Nephron (organoid): ENCODE measurements at regions not wholly inside any gene's neighbourhood (a gene's known extent, or its start where the extent isn't known, plus 50 kb on each side); places are given as distances from the start of the nearest gene placed in this dataset.
A peak's percentile ranks its signal among the peaks of the same experiment; 100 is the strongest.
"Not testable (repeated sequence)": the region's sequence is repeated elsewhere in the genome, so short reads cannot be mapped to it uniquely, and the experiment has no call there.

Source experiments
- H3K27ac Mint-ChIP-seq, 3 experiments: 2 replicates each; pipeline ENCODE4 v1.8.0; 2020; ENCODE audit warnings: mixed read lengths in 3 of 3, mild to moderate bottlenecking in 2 of 3, moderate library complexity in 1 of 3
- H3K27me3 Mint-ChIP-seq: 2 replicates; pipeline ENCODE4 v1.8.0; 2021; ENCODE audit warnings: low read depth, mild to moderate bottlenecking, moderate library complexity, mixed read lengths
- H3K36me3 Mint-ChIP-seq: 2 replicates; pipeline ENCODE4 v1.8.0; 2020; ENCODE audit warnings: low read depth, mixed read lengths
- H3K4me1 Mint-ChIP-seq: 2 replicates; pipeline ENCODE4 v1.8.0; 2020; ENCODE audit warnings: mixed read lengths
- H3K4me3 Mint-ChIP-seq, 3 experiments: 2 replicates each; pipeline ENCODE4 v1.8.0; 2020; ENCODE audit warnings: mild to moderate bottlenecking in 3 of 3, mixed read lengths in 3 of 3, moderate library complexity in 2 of 3
- H3K9me3 Mint-ChIP-seq: 2 replicates; pipeline ENCODE4 v1.8.0; 2020; ENCODE audit warnings: mixed read lengths
- TF ChIP-seq, protein P1 (sequence below), 3 experiments: fragments of 200-600 bp; sonication (generic); IDR thresholded peaks; one replicate each; pipeline ENCODE4 v1.5.0; 2021; ENCODE audit warnings: antibody characterized with exemption in 3 of 3; ENCODE audit not compliant: unreplicated experiment in 3 of 3

DNA sequence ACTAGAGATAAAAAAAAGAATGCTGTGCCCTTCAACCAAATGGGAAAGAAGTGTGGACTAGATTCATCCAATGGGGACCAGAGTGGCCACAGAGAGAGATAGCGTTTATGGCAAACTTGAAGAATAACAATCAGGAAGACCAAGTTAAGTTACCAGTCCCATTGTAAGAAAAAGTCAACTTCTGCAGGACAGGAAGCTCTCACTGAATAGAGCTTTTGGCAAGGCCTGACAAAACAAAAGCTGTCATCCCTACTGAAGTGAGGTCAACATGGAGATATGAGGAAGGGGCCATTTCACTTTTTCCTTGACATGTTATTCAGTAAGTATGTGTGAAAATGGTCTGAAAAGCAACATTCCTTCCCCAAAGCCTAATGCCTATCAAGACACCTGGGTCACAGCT, 111.8 kb upstream of the KLHL13 start:
- no peaks in the 10 kb centered on the region for H3K36me3 Mint-ChIP-seq
- peak overlapping the region in 2 of 3 experiments; percentile 48 to 81 for H3K27ac Mint-ChIP-seq
- H3K4me1 Mint-ChIP-seq, result peaks cover 39% of the 10 kb centered on the region
- TF ChIP-seq, protein P1, sequence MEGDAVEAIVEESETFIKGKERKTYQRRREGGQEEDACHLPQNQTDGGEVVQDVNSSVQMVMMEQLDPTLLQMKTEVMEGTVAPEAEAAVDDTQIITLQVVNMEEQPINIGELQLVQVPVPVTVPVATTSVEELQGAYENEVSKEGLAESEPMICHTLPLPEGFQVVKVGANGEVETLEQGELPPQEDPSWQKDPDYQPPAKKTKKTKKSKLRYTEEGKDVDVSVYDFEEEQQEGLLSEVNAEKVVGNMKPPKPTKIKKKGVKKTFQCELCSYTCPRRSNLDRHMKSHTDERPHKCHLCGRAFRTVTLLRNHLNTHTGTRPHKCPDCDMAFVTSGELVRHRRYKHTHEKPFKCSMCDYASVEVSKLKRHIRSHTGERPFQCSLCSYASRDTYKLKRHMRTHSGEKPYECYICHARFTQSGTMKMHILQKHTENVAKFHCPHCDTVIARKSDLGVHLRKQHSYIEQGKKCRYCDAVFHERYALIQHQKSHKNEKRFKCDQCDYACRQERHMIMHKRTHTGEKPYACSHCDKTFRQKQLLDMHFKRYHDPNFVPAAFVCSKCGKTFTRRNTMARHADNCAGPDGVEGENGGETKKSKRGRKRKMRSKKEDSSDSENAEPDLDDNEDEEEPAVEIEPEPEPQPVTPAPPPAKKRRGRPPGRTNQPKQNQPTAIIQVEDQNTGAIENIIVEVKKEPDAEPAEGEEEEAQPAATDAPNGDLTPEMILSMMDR (IDR thresholded peaks at IDR 0.05; ENCODE audit: unreplicated experiment in 3 of 3), result no peak
- no peak overlapping the region for H3K4me3 Mint-ChIP-seq
- H3K27me3 Mint-ChIP-seq, result no peaks in the 10 kb centered on the region
- no peaks in the 10 kb centered on the region for H3K9me3 Mint-ChIP-seq

DNA sequence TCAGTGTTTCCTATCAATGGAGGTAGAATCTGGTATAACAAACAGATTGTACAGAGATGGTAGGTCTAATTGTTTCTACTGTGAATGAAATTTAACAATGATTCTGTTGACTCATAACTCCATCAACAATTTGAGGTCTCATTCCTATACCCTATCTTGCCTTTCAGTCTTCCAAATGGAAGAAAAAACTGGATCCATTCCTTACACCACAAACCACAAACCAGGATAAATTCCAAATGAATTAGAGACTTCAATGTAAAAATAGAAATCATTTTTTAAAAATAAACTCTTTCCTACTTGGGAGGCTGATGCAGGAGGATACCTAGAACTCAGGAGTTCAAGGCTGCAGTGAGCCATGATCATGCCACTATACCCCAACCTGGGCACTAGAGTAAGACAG, 114.4 kb upstream of the WDR44 start:
- Mint-ChIP-seq H3K4me1 (peaks cover 18% of the 10 kb centered on the region), H3K4me3 (no peak overlapping the region), H3K9me3 (peaks cover 12% of the 10 kb centered on the region), H3K27ac (no peak overlapping the region), H3K27me3 (no peaks in the 10 kb centered on the region), H3K36me3 (no peaks in the 10 kb centered on the region)
- TF ChIP-seq, protein P1 (IDR thresholded peaks at IDR 0.05; ENCODE audit: unreplicated experiment in 3 of 3), result no peak

DNA sequence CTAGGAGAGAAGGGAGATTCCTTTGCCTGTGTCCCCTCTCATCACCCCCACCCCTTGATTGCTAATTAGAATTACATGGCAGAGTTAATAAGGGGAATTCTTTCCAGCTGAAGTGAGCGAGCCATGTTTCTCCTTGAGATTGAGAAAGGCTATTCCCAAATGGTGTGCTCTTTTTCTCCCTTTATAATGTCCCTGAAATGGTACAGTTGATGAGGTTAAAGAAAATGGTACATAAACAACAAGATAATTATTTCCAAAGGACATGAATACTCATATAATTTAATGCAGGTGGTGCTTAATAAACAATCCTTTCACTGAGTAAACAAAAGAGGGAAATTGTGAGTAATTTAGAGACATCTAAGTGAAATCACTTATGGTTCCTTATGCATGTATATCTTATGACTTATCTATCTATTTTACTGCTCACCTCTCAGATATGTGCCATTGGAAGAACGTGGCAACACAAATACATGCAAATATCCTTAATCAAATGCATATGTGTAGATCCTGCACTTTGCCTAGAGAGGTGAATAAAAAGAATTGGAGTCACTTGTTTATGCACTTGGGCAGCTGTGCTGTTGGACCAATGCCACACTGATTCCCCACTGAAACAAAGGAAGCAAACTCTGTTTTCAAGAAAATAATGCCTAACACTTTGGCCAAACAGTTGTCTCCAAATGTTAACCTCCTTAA, 106.6 kb upstream of the WDR44 start:
- H3K36me3 Mint-ChIP-seq, result no peaks in the 10 kb centered on the region
- no peaks in the 10 kb centered on the region for H3K27me3 Mint-ChIP-seq
- H3K4me1 Mint-ChIP-seq, result peaks cover 39% of the 10 kb centered on the region
- TF ChIP-seq, protein P1 (IDR thresholded peaks at IDR 0.05; ENCODE audit: unreplicated experiment in 3 of 3), result no peak
- peak overlapping the region; percentile 70 to 85 (median 84) for H3K27ac Mint-ChIP-seq
- peaks cover 41% of the 10 kb centered on the region for H3K9me3 Mint-ChIP-seq
- no peak overlapping the region for H3K4me3 Mint-ChIP-seq

DNA sequence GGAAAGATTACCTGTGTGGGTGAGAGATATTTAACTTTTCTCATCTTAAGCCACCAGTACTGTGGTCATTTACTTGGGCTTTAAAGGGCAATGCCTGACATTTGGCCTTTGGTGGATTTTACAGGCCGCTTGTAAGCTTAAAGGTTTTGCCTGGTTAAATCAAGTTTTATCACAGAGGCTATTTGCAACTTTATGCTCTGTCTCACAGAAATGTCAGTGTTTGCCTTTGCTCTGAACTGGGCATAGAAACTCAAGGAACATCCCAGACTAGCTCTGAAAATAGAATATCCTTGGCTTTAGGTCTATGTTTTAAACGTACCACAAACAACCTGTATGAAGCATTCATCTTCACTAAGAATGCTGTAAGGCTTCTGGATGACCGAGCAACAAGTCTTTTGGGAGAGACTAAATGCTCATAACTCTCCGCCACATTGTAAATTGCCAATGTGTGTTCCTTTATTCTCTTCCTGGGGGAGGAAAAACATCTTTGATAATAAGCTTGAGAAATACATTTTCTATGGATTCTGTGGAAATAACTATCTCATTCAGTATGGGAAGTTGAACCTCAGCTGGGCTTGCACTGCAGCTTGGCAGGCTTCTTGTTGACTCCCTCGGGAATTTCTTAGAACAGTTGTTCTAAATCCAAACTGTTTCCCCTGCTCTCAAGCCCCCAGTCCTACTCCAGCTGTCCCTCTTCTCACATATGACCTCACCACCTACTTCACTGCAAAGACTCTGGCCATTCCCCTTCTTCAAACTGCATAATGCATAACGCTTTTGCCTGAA, 105.8 kb upstream of the WDR44 start:
- Mint-ChIP-seq H3K4me3 (peak overlapping the region in 2 of 3 experiments; percentile 2 to 17), H3K4me1 (peaks cover 39% of the 10 kb centered on the region), H3K9me3 (peaks cover 49% of the 10 kb centered on the region), H3K27me3 (no peaks in the 10 kb centered on the region), H3K36me3 (no peaks in the 10 kb centered on the region), H3K27ac (peak overlapping the region; percentile 70 to 96 (median 85))
- TF ChIP-seq, protein P1 (IDR thresholded peaks at IDR 0.05; ENCODE audit: unreplicated experiment in 3 of 3), result no peak

DNA sequence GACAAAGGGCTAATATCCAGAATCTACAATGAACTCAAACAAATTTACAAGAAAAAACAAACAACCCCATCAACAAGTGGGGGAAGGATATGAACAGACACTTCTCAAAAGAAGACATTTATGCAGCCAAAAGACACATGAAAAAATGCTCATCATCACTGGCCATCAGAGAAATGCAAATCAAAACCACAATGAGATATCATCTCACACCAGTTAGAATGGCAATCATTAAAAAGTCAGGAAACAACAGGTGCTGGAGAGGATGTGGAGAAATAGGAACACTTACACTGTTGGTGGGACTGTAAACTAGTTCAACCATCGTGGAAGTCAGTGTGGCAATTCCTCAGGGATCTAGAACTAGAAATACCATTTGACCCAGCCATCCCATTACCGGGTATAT, 98.9 kb upstream of the WDR44 start:
- not testable (repeated sequence) for H3K36me3 Mint-ChIP-seq, H3K4me3 Mint-ChIP-seq, H3K27me3 Mint-ChIP-seq, H3K27ac Mint-ChIP-seq
- peaks cover 33% of the 10 kb centered on the region for H3K4me1 Mint-ChIP-seq
- H3K9me3 Mint-ChIP-seq, result peaks cover 34% of the 10 kb centered on the region

DNA sequence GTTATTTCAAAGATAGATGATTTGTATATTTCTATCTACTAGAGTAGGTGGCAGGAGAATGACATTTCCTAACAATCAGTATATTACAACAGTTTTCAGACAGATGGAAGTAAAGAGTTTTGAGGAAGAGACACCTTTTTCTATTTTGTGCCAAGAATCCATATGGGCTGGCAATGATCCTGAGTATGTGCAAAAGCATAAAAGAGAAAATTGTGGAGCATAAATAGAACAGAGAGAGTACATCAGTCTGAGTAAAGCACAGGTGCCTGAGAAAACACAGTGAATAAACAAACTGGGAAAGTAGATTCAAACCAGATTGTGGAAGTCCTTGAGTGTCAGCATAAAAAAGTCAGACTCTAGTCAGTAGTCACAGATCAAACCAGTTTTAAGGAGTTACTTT, 96.8 kb upstream of the WDR44 start:
- H3K36me3 Mint-ChIP-seq, result no peaks in the 10 kb centered on the region
- TF ChIP-seq, protein P1 (IDR thresholded peaks at IDR 0.05; ENCODE audit: unreplicated experiment in 3 of 3), result no peak
- H3K27ac Mint-ChIP-seq, result peak overlapping the region in 2 of 3 experiments; percentile 34 to 91
- peaks cover 33% of the 10 kb centered on the region for H3K4me1 Mint-ChIP-seq
- no peaks in the 10 kb centered on the region for H3K27me3 Mint-ChIP-seq
- H3K9me3 Mint-ChIP-seq, result peaks cover 17% of the 10 kb centered on the region
- no peak overlapping the region for H3K4me3 Mint-ChIP-seq
